Activated naive CD4-positive, alpha-beta T cell treated with anti-CD3 and anti-CD28 coated beads, Interleukin-2, amount 50 U/mL, for 72 hours (primary cell): ENCODE measurements at regions not wholly inside any gene's neighbourhood (a gene's known extent, or its start where the extent isn't known, plus 50 kb on each side); places are given as distances from the start of the nearest gene placed in this dataset.

Experiments used
- ATAC-seq, 2 donors: fragments of 150-1000 bp; cut with Tn5 transposase; 2 replicates each; pipeline ENCODE4 v1.10.0; 2021; ENCODE audit warnings: mild to moderate bottlenecking in 2 of 2, moderate library complexity in 2 of 2
- DNase-seq, 2 donors: peaks; one replicate each; pipeline ENCODE4 v3.0.0; 2021 to 2022; ENCODE audit warnings: low spot score in 2 of 2
- H3K27ac Mint-ChIP-seq, 2 donors: one replicate each; pipeline ENCODE4 v1.8.0; 2022; ENCODE audit warnings: mild to moderate bottlenecking in 2 of 2, mixed read lengths in 2 of 2
- H3K36me3 Mint-ChIP-seq, 2 donors: one replicate each; pipeline ENCODE4 v1.8.0; 2022; ENCODE audit warnings: mixed read lengths in 2 of 2
- H3K9me3 Mint-ChIP-seq, 2 donors: one replicate each; pipeline ENCODE4 v1.8.0; 2022; ENCODE audit warnings: mixed read lengths in 2 of 2

DNA sequence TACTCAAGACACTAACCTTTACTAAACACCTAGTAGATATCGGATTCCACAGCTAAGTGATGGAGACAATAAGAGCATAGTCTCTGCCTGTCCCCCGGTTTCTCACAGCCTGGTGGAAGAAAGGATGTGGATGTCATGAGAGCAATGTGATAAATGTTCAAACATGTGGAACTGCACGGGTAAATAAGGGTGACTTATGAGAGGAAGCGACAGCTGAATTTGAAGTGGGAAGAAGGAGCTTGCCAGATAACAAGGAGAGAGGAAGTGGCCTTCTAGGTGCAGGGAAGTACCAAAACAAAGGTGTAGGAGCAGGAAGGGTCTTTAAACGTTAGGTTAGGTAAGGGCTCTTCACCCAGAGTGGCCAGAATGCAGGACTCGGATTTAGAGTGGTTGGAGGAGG is 178.6 kb upstream of the NRIP1 start:
- H3K9me3 Mint-ChIP-seq: no peaks in the 10 kb centered on the region

DNA sequence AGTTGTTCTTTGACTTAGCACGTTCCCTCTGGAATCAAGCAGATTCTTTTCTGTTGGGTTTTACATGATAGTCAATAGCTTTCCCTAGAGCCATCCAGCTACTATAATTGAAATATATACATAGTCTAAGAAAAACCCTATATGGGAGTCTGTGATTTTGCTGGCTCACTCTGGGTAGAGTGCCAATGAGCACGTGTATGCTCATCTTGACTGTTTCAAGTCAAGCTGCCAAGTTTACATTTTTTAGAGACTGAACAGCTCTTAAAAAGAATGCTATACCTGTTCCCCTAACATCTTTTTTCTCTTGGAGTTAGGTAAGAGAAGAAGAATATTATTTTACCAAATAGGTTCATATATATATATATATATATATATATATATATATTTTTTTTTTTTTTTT is 182.8 kb upstream of the NRIP1 start:
- DNase-seq: no peak
- no peak overlapping the region for H3K27ac Mint-ChIP-seq
- no peak for ATAC-seq
- H3K36me3 Mint-ChIP-seq: no peaks in the 10 kb centered on the region
- no peaks in the 10 kb centered on the region for H3K9me3 Mint-ChIP-seq

More for the DNA sequence above, 178.6 kb upstream of the NRIP1 start:
- DNase-seq: no peak
- peak overlapping the region in 1 of 2 donors; percentile 0 for H3K27ac Mint-ChIP-seq
- no peaks in the 10 kb centered on the region for H3K36me3 Mint-ChIP-seq
- ATAC-seq: no peak

DNA sequence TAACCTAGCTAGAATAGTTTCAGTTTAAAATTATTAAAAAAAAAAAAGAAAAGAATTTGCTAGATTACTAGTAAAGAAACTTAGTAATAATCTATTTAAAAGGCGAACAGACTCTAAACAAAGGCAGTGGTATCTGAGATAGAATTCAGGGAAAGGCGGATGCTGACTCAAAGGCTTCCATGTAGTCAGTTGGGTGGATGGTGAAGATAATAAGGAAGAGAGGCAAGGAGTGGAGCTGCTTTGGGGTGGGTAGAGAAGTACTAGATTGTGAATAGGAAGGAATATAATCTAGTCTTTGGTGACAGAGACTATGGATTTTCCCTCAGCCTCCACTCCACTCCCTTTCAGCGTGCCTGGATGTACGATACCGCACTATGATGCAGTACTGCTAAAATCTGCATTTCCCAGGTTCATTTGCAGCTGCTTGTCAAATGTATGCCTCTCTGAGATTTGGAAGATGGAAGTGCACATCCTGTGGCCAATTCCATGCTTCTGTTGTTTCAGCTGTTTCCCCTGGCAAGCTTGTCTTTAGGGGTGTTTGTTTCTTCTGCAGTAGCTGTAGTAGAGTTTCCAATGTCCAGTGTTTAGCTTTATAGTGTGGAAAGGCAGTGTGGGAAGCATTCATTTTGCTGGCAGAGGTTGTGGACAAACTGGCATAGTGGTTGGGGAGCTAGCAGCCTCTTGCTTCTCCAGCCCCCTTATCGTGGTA is 184.6 kb upstream of the NRIP1 start:
- H3K9me3 Mint-ChIP-seq: no peaks in the 10 kb centered on the region
- no peak for DNase-seq
- no peak overlapping the region for H3K27ac Mint-ChIP-seq
- no peak for ATAC-seq
- no peaks in the 10 kb centered on the region for H3K36me3 Mint-ChIP-seq

GRCh38 chr21:15250384-15250783 is 185.6 kb upstream of the NRIP1 start:
- no peaks in the 10 kb centered on the region for H3K9me3 Mint-ChIP-seq
- no peak overlapping the region for H3K27ac Mint-ChIP-seq
- H3K36me3 Mint-ChIP-seq: no peaks in the 10 kb centered on the region
- DNase-seq (no peak), ATAC-seq (no peak)

- H3K36me3 Mint-ChIP-seq: no peaks in the 10 kb centered on the region
- DNase-seq (no peak), ATAC-seq (no peak)
- H3K27ac Mint-ChIP-seq: no peak overlapping the region
- no peaks in the 10 kb centered on the region for H3K9me3 Mint-ChIP-seq
These were observed 187.6 kb upstream of the NRIP1 start for GRCh38 chr21:15252431-15252830.

DNA sequence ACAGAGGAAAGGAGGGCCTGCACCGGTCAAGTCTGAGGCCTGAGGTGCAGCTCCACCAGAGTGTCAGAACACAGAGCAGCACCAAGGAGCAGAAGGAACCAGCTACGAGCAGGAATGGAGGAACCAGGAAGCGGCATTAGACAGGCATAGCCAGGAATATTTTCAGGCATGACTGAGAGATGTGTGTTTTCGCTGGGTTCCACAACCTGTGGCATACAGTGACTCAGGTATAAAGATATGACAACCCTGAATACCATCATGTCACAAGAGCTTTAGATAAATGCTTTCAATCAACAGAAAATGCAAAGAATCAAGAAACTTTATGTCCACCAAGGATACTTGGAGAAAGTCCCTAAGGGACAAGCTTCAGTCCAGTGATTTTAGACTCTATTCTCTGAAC is 189.3 kb upstream of the NRIP1 start:
- ATAC-seq (no peak), DNase-seq (no peak)
- no peaks in the 10 kb centered on the region for H3K36me3 Mint-ChIP-seq
- H3K27ac Mint-ChIP-seq: no peak overlapping the region
- H3K9me3 Mint-ChIP-seq: no peaks in the 10 kb centered on the region

GRCh38 chr21:15255261-15255660 is 190.5 kb upstream of the NRIP1 start:
- no peaks in the 10 kb centered on the region for H3K36me3 Mint-ChIP-seq
- DNase-seq (no peak), ATAC-seq (no peak)
- no peak overlapping the region for H3K27ac Mint-ChIP-seq
- H3K9me3 Mint-ChIP-seq: no peaks in the 10 kb centered on the region

GRCh38 chr21:15255763-15256162 is 191.0 kb upstream of the NRIP1 start:
- no peak for ATAC-seq
- H3K9me3 Mint-ChIP-seq: no peaks in the 10 kb centered on the region
- H3K36me3 Mint-ChIP-seq: no peaks in the 10 kb centered on the region
- DNase-seq: no peak
- H3K27ac Mint-ChIP-seq: no peak overlapping the region

- Mint-ChIP-seq H3K27ac (no peak overlapping the region), H3K9me3 (no peaks in the 10 kb centered on the region)
- ATAC-seq: no peak
These were observed 192.2 kb upstream of the NRIP1 start for GRCh38 chr21:15256996-15257395.

GRCh38 chr21:15257646-15258045 is 192.8 kb upstream of the NRIP1 start:
- no peak for DNase-seq
- Mint-ChIP-seq H3K9me3 (no peaks in the 10 kb centered on the region), H3K27ac (no peak overlapping the region), H3K36me3 (no peaks in the 10 kb centered on the region)
- ATAC-seq: no peak

More at GRCh38 chr21:15256996-15257395, 192.2 kb upstream of the NRIP1 start:
- no peaks in the 10 kb centered on the region for H3K36me3 Mint-ChIP-seq
- DNase-seq: no peak

DNA sequence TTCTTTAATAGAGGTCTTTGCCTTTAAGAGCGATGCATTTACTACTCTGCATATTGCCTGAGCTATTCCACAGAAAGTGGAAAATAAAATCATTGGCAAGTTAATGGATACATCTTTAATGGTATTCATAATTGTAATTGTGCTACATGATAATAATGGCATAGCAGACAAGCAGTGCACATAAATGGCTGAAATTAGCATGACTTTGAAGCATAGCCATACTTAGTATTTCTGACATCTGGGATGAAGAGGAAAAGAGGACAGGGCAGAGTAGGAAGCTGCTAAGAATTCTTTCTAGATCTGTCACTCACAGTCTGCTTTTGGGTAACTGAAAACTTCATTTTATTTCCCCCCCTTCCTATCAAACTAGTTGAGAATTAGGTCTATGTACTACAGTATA is 195.0 kb upstream of the NRIP1 start:
- Mint-ChIP-seq H3K27ac (no peak overlapping the region), H3K9me3 (no peaks in the 10 kb centered on the region), H3K36me3 (no peaks in the 10 kb centered on the region)
- ATAC-seq (no peak), DNase-seq (no peak)

DNA sequence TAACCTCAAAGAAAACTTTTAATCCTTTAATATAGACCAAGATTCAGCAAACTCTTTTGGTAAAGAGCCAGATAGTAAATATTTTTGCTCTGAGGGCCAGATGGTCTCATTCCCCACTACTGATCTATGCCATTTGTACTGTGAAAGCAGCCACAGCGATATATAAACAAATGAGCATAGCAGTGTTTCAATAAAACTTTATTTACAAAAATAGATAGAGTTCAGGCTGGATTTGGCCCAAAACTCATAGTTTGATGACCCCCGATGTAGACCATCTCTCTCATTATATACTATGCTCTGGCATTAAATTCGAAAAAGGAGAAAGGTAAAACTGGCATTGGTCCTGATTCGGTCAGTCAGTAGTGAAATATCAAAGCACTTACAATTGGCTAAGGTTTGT is 195.8 kb upstream of the NRIP1 start:
- Mint-ChIP-seq H3K36me3 (no peaks in the 10 kb centered on the region), H3K9me3 (no peaks in the 10 kb centered on the region), H3K27ac (no peak overlapping the region)
- ATAC-seq: no peak
- DNase-seq: no peak

GRCh38 chr21:15264084-15264665 is 199.4 kb upstream of the NRIP1 start:
- no peak overlapping the region for H3K27ac Mint-ChIP-seq
- no peaks in the 10 kb centered on the region for H3K9me3 Mint-ChIP-seq
- H3K36me3 Mint-ChIP-seq: no peaks in the 10 kb centered on the region
- DNase-seq (no peak), ATAC-seq (no peak)

DNA sequence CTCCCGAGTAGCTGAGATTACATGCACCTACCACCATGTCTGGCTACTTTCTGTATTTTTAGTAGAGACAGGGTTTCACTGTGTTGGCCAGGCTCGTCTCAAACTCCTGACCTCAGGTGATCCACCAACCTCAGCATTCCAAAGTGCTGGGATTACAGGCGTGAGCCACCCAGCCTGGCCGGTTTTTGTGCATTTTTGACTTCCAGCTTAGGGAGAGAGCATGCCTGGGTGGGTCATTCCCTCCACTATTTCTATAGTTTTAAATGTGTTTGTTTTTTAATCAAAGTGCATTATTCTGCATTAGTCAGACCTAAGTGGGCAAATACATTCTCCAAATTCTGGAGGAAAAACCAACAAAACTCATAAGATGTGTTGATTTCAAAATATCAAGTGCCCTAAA is 207.4 kb upstream of the NRIP1 start:
- Mint-ChIP-seq H3K36me3 (no peaks in the 10 kb centered on the region), H3K9me3 (no peaks in the 10 kb centered on the region), H3K27ac (no peak overlapping the region)
- DNase-seq (no peak), ATAC-seq (no peak)

GRCh38 chr21:15272591-15272990 is 207.8 kb upstream of the NRIP1 start:
- Mint-ChIP-seq H3K27ac (no peak overlapping the region), H3K36me3 (no peaks in the 10 kb centered on the region), H3K9me3 (no peaks in the 10 kb centered on the region)
- no peak for DNase-seq
- no peak for ATAC-seq

DNA sequence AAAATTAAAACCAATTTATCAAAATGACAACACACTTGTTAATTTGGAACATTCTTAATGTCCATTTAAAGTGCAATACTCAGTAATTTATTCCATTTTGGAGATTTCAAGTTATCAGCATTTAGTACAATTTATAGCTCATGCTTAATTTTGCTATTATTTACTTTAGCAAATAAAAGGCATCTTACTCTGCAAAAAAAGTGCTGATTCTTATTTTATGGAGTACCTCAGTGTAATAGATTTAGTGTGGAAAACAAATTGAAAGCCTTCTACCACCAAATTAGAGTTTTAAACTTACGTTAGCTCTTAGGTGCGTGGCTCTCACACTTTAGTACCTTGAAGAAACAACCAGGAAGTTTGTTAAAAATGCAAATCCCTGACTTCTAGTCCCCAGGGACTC is 208.4 kb upstream of the NRIP1 start:
- H3K36me3 Mint-ChIP-seq: no peaks in the 10 kb centered on the region
- no peak overlapping the region for H3K27ac Mint-ChIP-seq

DNA sequence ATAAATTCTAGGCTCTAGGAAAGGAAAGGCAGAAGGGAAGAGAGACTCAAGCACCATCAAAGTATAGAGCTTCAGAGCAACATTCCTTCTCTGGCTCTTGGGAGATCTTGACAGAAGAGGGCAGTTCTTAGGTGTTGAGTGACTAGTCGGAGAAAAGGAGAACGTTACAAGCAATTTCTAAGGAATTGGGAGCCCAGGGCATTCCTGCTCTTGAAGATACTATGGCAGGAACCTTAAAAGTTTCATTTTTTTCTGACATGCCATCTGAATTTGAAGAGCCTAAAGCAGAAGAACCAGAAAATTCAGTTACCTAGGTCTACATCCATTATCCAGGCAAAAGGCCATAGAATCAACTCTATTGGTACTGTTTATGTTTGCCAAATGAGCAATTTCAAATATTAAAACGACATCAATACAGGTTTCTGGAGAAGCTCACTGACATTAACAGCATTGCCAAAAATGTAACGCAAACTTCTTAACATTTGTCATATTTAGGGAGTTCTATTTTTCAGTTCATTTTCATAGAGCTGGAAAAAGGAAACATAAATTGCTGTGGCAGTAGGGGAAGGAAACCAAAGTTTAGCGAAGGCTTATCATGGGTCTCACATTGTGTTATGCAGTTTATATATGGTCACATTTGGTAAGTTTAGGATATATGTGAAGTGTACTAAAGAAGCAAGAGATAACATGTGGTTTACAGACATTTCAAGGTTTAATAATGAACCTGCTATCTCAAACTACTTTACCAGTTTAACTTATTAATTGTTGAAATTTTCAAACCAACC is 210.1 kb upstream of the NRIP1 start:
- DNase-seq (no peak), ATAC-seq (no peak)
- H3K36me3 Mint-ChIP-seq: no peaks in the 10 kb centered on the region
- no peak overlapping the region for H3K27ac Mint-ChIP-seq
- no peaks in the 10 kb centered on the region for H3K9me3 Mint-ChIP-seq

More for the DNA sequence above, 208.4 kb upstream of the NRIP1 start:
- ATAC-seq: no peak
- DNase-seq: no peak
- H3K9me3 Mint-ChIP-seq: no peaks in the 10 kb centered on the region
